ENCODE measurements at regions not wholly inside any gene's neighbourhood (a gene's known extent, or its start where the extent isn't known, plus 50 kb on each side); places are given as distances from the start of the nearest gene placed in this dataset.

DNA sequence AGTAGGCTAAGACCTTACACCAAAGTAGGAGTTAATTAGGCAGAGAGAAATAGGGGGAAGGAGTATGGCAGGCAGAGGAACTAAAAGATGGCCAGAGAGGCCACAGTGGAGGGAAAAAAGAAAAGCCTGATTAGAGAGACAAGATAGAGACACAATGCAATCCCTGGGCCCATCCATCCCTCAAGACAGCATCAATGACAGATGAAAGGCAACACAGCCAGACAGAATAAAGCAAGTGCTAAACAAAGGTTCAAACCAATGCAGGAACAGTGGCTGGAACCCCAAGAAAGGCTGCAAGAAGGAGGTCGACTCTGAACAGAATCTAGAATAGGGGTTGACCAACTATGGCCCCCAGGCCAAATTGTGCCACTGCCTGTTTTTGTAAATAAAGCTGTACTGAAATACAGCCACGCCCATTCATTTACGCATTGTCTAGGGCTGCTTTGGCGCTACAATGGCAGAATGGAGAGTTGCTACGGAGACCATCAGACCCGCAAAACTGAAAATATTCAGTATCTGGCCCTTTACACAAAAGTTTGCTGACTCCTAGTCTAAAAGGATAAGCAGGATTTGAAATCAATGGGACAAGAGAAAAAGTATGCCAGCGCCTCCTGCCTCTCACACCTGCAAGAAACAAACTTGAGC, 473.3 kb upstream of the PSMD7 start:
- DNase-seq (ENCODE audit: low read depth): no peak
- in situ Hi-C loops (cut with HindIII; ENCODE audit: low pct_unique_long_range_greater_than_20kb, low sequenced_read_pairs): no loop called here

GRCh38 chr16:73817526-73818324, 478.9 kb upstream of the PSMD7 start:
- DNase-seq (ENCODE audit: low read depth): no peak
- in situ Hi-C loops (cut with HindIII; ENCODE audit: low pct_unique_long_range_greater_than_20kb, low sequenced_read_pairs): no loop called here

DNA sequence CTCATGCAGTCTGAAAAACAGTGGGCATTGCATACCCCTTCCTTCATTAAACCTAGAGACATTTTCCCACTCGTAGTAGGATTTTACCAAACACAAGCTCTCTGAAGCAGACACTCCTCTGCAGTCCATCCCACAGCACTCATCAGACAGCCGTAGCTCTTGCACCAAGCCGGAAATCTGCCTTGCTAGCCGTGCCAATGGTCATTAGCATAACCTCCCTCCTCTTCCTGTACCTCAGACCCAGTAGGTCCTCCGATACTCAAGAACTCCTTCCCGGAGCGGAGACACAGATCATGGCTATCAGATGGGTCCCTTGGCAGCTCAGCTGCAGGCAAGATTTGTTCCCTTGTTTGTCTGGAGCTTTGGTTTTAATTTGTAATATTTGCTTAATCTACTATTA, 483.1 kb upstream of the PSMD7 start:
- DNase-seq (ENCODE audit: low read depth): no peak
- in situ Hi-C loops (cut with HindIII; ENCODE audit: low pct_unique_long_range_greater_than_20kb, low sequenced_read_pairs): no loop called here

DNA sequence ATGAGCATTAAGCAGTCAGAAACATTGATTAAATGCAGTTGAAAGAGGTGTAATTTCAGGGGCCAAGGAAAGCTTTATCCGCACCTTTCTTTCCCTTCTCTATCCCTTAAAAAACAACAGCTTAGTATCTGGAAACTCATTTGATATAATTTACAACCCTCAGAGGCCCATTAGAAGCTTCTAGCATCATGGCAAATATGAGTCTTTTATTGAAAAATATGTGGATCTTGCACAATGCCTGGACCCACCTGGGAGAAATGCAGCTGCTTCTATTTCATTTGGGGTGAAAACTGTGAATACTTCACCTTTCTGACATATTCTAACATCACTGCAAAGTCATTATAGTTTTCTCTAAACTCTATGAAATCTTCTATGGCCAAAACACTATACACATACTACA, 492.2 kb upstream of the PSMD7 start:
- in situ Hi-C loops (cut with HindIII; ENCODE audit: low pct_unique_long_range_greater_than_20kb, low sequenced_read_pairs): no loop called here
- no peak for DNase-seq (ENCODE audit: low read depth)

DNA sequence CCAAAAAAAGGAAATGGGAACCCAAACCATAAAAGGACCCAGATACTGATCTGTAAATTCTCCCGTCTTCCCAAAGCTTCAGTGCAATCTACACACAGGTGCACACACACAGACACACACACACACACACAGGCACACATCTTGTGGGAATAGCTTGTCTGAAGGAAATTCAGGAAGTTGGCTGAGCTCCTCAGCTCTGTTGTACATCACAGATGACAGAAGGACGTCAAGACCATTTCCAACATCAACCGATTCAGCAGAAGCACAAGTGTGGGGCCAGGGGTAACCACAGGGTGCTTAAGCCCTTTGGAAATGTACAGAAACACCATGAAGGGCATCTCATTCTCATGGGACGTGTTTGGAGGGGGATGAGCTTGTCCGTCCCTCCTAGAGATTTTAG, 498.1 kb upstream of the PSMD7 start:
- DNase-seq (ENCODE audit: low read depth): no peak
- in situ Hi-C loops (cut with HindIII; ENCODE audit: low pct_unique_long_range_greater_than_20kb, low sequenced_read_pairs): no loop called here

GRCh38 chr16:73797115-73797514, 499.5 kb upstream of the PSMD7 start:
- in situ Hi-C loops (cut with HindIII; ENCODE audit: low pct_unique_long_range_greater_than_20kb, low sequenced_read_pairs): no loop called here
- DNase-seq (ENCODE audit: low read depth): no peak

GRCh38 chr16:73796241-73796640, 500.4 kb upstream of the PSMD7 start:
- in situ Hi-C loops (cut with HindIII; ENCODE audit: low pct_unique_long_range_greater_than_20kb, low sequenced_read_pairs): no loop called here
- DNase-seq (ENCODE audit: low read depth): no peak

DNA sequence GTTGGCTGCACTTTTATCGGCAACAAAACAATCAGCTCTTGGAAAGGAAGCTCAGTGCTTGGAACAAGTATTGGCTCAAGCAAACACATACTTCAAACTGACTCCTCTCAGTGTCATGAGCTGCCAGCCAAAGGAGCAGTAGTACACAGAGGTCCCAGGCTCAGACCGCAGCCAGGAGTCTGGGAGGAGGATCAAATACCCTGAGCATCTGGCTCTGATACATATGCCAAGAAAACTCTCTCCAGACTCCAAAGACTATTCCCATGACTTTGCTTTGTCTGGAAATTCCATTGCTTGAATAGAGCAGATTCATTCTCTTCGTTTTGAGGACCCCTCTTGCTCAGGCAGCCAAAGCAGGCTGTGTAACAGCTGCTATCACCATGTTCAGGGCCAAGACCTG, 501.6 kb upstream of the PSMD7 start:
- in situ Hi-C loops (cut with HindIII; ENCODE audit: low pct_unique_long_range_greater_than_20kb, low sequenced_read_pairs): no loop called here

GRCh38 chr16:73793871-73794437, 502.7 kb upstream of the PSMD7 start:
- no peak for DNase-seq (ENCODE audit: low read depth)
- in situ Hi-C loops (cut with HindIII; ENCODE audit: low pct_unique_long_range_greater_than_20kb, low sequenced_read_pairs): no loop called here

More for the DNA sequence above, 501.6 kb upstream of the PSMD7 start:
- DNase-seq (ENCODE audit: low read depth): no peak

GRCh38 chr16:73793260-73793659, 503.4 kb upstream of the PSMD7 start:
- no peak for DNase-seq (ENCODE audit: low read depth)
- in situ Hi-C loops (cut with HindIII; ENCODE audit: low pct_unique_long_range_greater_than_20kb, low sequenced_read_pairs): no loop called here

GRCh38 chr16:73792199-73793020, 504.2 kb upstream of the PSMD7 start:
- in situ Hi-C loops (cut with HindIII; ENCODE audit: low pct_unique_long_range_greater_than_20kb, low sequenced_read_pairs): no loop called here
- no peak for DNase-seq (ENCODE audit: low read depth)

DNA sequence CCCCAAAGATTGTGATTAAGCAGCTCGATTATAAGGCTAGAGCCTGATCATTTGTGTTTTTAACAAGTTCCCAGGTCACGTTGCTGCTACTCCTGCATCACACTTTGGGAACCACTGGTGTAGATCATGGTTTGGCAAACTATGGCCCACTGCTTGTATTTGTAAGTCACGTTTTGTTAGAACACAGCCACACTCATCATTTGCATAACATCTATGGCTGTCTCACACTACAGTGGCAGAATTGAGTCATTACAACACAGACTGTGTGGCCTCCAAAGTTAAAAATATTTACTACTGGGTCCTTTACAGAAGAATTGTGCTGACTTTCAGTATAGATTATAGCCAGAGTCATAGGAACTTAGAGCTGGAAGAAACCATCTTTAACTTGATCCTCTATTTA, 515.3 kb upstream of the PSMD7 start:
- no peak for DNase-seq (ENCODE audit: low read depth)
- in situ Hi-C loops (cut with HindIII; ENCODE audit: low pct_unique_long_range_greater_than_20kb, low sequenced_read_pairs): no loop called here

DNA sequence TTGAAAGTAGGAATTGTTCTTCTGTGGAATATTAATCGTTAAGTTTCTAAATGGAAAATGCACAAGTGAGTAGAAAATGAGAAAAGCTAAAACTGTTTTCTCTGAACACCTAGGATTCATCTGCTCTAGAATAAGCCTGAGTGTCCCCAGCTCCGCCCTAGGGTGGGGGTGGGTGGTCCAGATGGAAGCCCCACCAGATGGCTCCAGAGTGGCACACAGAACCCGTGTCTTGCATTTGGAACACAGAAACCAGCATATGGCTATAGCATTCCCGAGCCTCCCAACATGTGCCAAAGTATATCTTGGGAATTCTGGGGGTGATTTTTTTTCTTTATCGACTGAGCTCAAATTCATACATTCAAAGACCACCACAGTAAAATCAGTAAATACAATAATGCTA, 517.7 kb upstream of the PSMD7 start:
- DNase-seq (ENCODE audit: low read depth): no peak
- in situ Hi-C loops (cut with HindIII; ENCODE audit: low pct_unique_long_range_greater_than_20kb, low sequenced_read_pairs): no loop called here

GRCh38 chr16:73775841-73776388, 520.7 kb upstream of the PSMD7 start:
- no peak for DNase-seq (ENCODE audit: low read depth)

DNA sequence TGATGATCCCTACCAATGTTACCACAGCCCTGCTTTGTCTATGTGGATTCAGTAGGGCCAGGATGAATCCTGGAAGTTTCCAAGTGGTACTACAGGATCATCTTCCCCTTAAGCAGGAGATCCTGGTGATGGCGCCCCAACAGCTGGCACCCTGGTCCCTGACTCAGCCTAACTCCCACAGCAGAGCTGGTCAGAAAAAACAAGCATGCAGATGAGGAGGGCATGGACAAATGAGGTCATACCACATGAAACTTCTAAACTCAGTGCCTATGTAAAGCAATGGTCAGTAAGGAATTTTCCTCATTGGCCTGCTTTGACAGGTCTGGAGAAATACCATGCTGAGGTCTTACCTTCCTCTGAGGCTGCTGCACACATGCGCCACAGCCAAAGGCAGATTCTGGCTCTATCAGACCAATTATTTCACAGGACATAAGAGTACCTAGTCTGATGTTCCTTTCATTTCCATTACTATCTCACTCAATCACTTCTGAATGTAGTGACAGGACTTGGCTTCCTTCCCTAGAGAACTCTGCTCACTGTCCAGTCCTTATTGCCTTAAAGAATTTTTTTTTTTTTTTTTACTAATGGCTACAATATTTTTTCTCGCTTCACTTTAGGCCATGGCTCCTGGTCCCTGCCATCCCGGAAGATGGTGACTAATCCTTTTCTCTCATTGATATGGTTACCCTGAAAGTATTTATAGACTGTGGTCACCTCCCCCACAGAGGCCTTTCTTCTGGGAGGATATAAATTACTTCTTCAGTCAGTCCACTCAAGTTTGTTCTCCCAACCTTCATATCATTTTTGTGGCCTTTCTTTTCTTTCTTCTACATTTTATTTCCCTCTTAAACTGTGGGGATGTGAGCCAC, 525.2 kb upstream of the PSMD7 start:
- in situ Hi-C loops (cut with HindIII; ENCODE audit: low pct_unique_long_range_greater_than_20kb, low sequenced_read_pairs): no loop called here
- DNase-seq (ENCODE audit: low read depth): no peak

More at GRCh38 chr16:73775841-73776388, 520.7 kb upstream of the PSMD7 start:
- in situ Hi-C loops (cut with HindIII; ENCODE audit: low pct_unique_long_range_greater_than_20kb, low sequenced_read_pairs): no loop called here

DNA sequence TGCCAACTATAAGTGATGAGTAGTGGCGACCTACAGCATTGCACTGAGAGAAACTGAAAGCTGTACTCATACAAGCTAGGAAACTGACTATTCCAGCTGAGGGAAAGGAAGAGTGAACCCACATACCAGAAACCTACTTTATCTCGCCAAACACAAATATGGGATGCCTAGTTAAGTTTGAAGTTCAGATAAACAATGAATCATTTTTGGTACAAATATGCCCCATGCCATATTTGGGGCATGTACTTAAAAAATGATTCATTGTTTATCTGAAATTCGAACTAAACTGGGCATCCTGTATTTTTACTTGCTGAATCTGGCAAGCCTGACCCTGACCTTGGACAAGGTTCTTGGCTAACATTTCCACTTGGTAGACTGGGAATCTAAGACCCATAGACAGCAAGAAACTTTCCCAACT, 527.8 kb upstream of the PSMD7 start:
- no peak for DNase-seq (ENCODE audit: low read depth)
- in situ Hi-C loops (cut with HindIII; ENCODE audit: low pct_unique_long_range_greater_than_20kb, low sequenced_read_pairs): no loop called here

GRCh38 chr16:73764321-73764720, 532.3 kb upstream of the PSMD7 start:
- in situ Hi-C loops (cut with HindIII; ENCODE audit: low pct_unique_long_range_greater_than_20kb, low sequenced_read_pairs): no loop called here
- DNase-seq (ENCODE audit: low read depth): no peak
